SHP77 treated with DMSO at 0.1 percent for 48 hours (cell line): ENCODE measurements at regions not wholly inside any gene's neighbourhood (a gene's known extent, or its start where the extent isn't known, plus 50 kb on each side); places are given as distances from the start of the nearest gene placed in this dataset.
A peak's percentile ranks its signal among the peaks of the same experiment; 100 is the strongest.
"Not testable (repeated sequence)": the region's sequence is repeated elsewhere in the genome, so short reads cannot be mapped to it uniquely, and the experiment has no call there.

Experiments
- DNase-seq: peaks from one replicate; lab custom pipeline; 2025; lab: John Stamatoyannopoulos, UW

DNA sequence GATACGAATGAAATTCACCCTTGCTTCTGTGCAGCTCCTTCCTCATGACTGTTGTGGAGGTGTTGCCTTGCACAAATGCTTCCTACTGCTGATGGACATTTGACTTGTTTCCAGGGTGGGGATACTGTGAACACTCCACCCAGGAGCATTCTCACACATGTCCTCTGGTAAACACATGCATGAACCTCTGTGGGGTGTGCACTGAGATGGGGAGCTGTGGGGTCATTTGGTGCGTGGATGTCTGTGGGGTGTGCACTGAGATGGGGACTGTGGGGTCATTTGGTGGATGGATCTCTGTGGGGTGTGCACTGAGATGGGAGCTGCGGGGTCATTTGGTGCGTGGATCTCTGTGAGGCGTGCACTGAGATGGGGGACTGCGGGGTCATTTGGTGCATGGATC, 72.9 kb upstream of the IRX4 start:
- no peak for DNase-seq

- not testable (repeated sequence) for DNase-seq
Observed at GRCh38 chr5:1953710-1954109, 71.0 kb upstream of the IRX4 start.

DNA sequence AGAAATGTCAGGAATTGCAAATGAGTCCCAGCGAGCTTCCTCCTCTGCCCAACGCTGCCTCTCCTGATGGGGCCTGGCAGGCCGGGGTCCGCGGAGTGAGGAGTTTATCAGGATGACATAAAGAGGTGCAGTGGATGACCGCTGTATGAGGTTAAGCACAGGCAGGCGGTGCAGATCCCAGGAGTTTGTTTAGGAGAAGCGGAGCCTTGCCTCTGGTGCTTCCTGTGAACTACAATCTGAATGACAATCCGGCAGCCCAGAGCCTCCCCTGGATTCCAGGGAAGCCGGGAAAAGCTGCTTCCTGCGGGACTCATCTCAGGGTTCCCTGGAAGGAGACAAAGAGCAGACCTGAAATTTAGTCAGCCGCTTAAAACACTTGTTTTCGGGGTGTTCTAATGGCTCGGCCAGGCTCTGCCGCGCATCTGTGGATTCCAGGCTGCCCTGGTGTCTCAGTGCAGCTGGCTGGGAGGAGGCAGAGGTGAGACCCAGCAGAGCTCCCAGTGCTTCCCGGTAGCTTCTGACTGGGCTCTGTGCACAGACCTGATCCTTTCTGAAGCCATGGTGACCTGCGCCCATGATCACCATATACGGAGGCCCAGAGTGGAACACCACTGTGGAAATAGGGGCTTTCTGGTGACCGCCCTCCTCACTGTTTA, 69.8 kb upstream of the IRX4 start:
- DNase-seq, result no peak

- no peak for DNase-seq
Observed at GRCh38 chr5:1952021-1952420, 69.3 kb upstream of the IRX4 start.

DNA sequence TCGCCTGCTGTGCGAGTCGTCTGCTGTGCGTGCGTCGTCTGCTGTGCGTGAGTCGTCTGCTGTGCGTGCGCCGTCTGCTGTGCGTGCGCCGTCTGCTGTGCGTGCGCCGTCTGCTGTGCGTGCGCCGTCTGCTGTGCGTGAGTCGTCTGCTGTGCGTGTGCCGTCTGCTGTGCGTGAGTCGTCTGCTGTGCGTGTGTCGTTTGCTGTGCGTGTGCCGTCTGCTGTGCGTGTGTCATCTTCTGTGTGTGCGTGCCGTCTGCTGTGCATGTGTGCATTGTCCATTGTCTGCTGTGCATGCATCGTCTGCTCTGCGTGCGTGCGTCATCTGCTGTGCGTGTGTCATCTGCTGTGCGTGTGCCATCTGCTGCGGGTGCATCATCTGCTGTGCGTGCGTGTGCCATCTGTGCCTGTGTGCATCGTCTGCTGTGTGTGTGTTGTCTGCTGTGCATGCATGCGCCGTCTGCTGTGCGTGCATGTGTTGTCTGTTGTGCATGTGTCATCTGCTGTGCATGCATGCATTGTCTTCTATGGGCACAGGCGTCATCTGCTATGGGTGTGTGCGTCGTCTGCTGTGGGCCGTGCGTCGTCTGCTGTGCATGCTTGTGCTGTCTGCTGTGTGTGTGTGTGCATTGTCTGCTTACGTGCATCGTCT, 68.6 kb upstream of the IRX4 start:
- no peak for DNase-seq

DNA sequence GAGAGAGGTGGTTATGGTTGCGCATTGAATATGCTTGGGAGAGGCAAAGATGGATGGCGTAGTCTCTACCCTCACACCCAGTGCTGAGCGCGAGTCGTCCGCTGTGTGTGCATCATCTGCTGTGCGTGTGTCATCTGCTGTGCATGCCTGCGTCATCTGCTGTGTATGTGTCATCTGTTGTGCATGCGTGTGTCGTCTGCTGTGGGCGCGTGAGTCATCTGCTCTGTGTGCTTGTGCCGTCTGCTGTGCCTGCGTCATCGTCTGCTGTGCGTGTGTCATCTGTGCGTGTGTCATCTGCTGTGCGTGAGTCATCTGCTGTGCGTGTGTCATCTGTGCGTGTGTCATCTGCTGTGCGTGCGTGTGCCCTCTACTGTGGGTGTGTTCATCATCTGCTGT, 68.0 kb upstream of the IRX4 start:
- DNase-seq, result no peak

DNA sequence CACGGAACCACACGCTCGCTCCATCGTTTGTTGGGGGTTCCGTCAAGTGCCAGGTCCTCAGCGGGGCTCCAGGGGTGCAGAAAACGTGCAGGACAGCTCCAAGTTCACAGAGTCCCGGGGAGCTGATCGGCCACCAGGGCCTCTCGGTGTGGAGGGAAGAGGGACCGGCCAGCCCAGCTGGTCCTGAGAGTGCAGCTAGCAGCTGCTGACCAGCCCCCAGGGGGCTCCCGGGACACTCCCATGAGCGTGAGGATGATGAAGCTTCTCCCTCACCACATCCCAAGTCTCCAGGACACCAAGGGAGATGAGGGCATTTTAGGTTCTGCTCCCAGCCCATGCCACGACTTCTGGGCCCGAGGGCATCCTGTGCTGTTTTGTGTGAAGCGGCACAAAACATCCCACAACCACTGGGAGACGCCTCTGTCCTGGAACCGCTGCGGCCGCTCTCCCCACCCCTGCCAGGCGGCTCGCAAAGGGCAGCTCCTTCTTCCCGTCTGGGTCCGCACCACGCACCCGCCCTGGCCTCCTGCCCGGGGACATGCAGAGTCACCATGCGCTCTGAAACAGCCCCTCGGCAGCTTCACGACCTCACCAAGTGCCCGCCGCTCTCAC, 67.5 kb upstream of the IRX4 start:
- DNase-seq, result no peak

GRCh38 chr5:1949253-1949652, 66.5 kb upstream of the IRX4 start:
- no peak for DNase-seq

DNA sequence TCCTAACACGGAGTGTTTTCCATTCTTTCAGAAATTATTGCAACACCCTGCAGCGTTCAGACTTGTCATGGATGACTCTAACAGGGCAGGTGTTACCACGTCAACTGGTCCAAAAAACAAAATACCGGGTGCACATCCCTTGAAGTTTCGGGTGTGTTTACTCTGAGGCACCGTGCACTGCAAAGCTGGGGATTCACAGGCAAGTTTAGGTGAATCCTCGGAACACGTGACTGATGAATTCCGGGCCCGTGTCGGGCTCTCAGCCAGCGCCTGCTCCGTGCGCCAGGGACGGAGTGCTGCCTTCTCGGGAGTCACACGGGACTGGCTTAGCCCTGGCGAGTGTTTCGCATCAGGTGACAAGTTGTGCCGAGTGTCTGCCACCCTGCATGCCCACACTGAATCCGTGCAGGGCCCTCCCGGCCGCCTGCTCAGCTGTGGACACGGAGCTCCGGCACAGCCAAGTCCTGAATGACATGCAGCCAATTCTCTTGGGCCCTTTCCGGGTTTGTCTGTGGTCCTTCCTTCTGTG, 66.0 kb upstream of the IRX4 start:
- DNase-seq, result no peak

- no peak for DNase-seq
Observed at GRCh38 chr5:1948111-1948510, 65.4 kb upstream of the IRX4 start.

DNA sequence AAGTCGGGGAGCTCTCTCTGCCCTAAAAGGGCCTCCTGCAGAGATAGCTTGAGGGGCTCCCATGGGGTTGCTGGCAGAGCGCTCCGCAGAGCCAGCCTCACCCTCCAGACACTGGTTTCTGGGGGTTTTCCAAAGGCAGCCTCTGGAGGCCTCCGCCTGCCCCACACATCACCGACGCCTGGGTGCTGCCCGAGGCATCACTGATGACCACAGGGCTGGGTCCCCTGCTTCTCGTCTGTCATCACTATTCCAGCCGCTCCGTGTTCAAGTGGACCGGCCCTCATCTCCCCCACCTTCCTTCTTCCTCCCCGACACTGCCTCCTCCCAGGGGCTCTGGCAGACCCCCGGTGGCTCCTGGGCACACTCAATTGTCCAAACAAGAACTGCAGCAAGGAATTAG, 64.1 kb upstream of the IRX4 start:
- DNase-seq, result no peak

DNA sequence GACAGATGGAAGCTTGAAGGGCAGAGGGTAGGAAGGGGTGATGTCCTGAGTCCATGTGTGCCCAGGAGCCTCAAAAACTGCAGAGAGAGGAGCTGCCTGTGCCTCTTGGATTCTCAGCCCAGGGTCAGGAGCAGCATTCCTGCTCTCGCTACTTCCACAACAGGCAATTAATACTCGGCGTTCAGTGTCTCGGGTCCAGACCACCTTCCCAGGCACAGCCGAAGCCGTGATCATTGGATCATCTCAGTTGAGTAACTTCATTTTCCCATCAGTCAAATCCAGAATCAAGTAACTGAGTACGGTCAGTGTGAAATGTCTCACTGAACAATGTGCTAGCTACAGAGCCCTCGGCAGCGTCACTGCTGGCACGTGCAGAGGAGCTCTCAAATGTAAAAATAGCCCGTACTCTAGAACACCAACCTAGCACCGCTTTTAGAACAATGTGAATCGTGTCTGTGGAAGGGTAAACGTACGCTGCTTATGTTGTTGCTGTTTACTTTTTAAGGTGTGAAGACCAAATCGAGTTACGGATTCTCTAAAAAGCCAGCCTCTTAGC, 63.5 kb upstream of the IRX4 start:
- DNase-seq, result no peak

DNA sequence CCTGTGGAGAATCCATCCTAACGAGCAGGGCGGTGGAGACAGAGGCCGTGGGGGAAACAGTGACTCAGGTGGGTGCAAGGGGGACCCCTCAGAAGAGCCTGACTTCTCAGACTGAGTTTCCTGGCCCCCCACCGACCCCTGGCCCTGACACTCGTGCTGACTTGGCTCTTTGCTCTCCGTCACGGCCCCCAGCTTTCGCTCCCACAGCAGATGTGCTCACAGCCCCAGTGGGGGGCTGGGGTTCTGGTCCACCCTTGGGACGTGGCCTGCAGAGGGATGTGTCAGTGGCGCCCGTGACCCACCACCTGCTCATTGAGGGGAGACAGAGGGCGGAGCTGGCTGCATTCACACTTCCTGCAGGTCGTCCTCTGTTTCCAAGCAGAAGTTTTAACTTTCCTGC, 62.9 kb upstream of the IRX4 start:
- no peak for DNase-seq

DNA sequence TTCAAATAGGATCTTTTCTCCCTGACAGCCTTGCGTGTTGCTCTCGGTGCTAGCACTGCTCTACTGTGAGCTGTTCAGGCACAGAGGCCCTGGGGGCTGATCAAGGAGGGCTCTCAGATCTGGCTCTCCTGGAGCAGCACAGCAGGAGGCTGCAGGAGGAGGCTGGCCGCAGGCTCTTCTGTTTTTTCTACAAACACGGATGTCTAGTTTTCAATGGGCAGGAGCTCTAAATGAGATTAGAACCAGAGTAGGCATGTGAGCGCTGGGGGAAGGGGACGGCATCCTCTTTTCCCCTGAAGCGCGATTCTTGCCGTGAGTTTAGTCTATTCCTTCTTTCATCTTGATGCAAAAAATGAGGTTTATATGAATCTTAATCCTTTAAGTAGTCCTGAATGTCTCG, 61.7 kb upstream of the IRX4 start:
- DNase-seq, result no peak

GRCh38 chr5:1943481-1943880, 60.8 kb upstream of the IRX4 start:
- no peak for DNase-seq

GRCh38 chr5:1942630-1943029, 59.9 kb upstream of the IRX4 start:
- DNase-seq, result no peak

- DNase-seq, result no peak
Observed at GRCh38 chr5:1942158-1942557, 59.4 kb upstream of the IRX4 start.

DNA sequence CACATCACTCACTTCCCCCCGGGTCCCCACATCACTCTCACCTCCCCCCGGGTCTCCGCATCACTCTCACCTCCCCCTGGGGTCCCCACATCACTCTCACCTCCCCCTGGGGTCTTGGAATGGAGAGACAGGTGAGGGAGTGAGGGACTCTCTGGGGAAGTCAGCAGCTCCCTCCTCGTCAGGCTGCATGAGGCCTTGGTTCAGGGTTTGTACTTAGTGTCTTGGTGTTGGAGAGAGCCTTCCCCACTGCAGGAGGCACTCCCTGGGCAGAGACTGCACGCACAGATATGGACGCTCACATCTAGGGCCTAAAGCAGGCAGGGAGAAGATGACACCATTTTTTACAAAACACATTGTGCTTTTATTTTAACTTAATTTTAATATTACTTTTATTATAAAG, 56.5 kb upstream of the IRX4 start:
- DNase-seq, result no peak

- DNase-seq, result no peak
Observed at GRCh38 chr5:1938310-1939000, 55.7 kb upstream of the IRX4 start.

- DNase-seq, result peak; percentile 40
Observed at GRCh38 chr5:1937590-1937989, 54.9 kb upstream of the IRX4 start.

GRCh38 chr5:1936901-1937300, 54.2 kb upstream of the IRX4 start:
- no peak for DNase-seq

DNA sequence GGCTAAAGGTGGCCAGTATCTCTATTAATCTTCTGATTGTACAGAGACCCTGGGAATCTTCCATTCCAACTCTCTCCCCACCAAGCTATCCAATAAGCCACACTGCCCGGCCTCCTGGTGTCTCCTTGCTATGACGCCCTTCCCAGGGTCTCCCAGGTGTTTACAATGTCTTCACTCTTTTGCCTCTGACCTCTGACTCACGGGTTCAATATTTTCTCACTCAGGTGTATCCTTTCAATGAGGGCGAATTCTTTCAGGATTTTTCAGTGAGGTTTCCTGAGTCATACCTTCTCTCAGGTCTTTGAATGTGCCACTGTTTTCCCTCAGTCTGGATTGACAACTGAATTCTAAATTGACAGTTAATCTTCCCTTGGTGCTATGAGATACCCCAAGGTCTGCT, 53.7 kb upstream of the IRX4 start:
- no peak for DNase-seq
